KMS-11 (cell line): ENCODE measurements at regions not wholly inside any gene's neighbourhood (a gene's known extent, or its start where the extent isn't known, plus 50 kb on each side); places are given as distances from the start of the nearest gene placed in this dataset.

ENCODE experiments used
- H2AFZ ChIP-seq: fragments of 200-600 bp; sonication (generic); 2 replicates; pipeline ENCODE4 v1.6.1; 2016; ENCODE audit warnings: antibody characterized with exemption, mixed run types, low read depth
- H3K27ac ChIP-seq: fragments of 200-600 bp; sonication (generic); 2 replicates; pipeline ENCODE4 v1.6.1; 2016; ENCODE audit warnings: mild to moderate bottlenecking, mixed run types
- H3K27me3 ChIP-seq: fragments of 200-600 bp; sonication (generic); 2 replicates; pipeline ENCODE4 v1.6.1; 2017; ENCODE audit warnings: mild to moderate bottlenecking, low read depth, mixed run types, moderate library complexity; ENCODE audit not compliant: insufficient read depth
- H3K36me3 ChIP-seq: fragments of 200-600 bp; sonication (generic); 2 replicates; pipeline ENCODE4 v1.6.1; 2017; ENCODE audit warnings: mild to moderate bottlenecking, mixed run types; ENCODE audit not compliant: insufficient read depth
- H3K4me1 ChIP-seq: fragments of 200-600 bp; sonication (generic); 2 replicates; pipeline ENCODE4 v1.6.1; 2016; ENCODE audit warnings: mild to moderate bottlenecking, low read depth, mixed run types; ENCODE audit not compliant: poor library complexity, severe bottlenecking
- H3K4me2 ChIP-seq: fragments of 200-600 bp; sonication (generic); 2 replicates; pipeline ENCODE4 v1.7.0; 2016; ENCODE audit warnings: mild to moderate bottlenecking, mixed run types
- H3K4me3 ChIP-seq: fragments of 200-600 bp; sonication (generic); IDR thresholded peaks from 2 replicates; pipeline ENCODE4 v1.6.1; 2017; ENCODE audit warnings: low read depth, low read length, mixed read lengths; ENCODE audit not compliant: insufficient read depth
- H3K79me2 ChIP-seq: fragments of 200-600 bp; sonication (generic); 2 replicates; pipeline ENCODE4 v1.6.1; 2016; ENCODE audit warnings: low read depth, mixed run types; ENCODE audit not compliant: insufficient read depth
- H3K9ac ChIP-seq: fragments of 200-600 bp; sonication (generic); 2 replicates; pipeline ENCODE4 v1.6.1; 2016; ENCODE audit warnings: mild to moderate bottlenecking, mixed run types
- H4K20me1 ChIP-seq: fragments of 200-600 bp; sonication (generic); 2 replicates; pipeline ENCODE4 v1.6.1; 2016; ENCODE audit warnings: mild to moderate bottlenecking, mixed run types; ENCODE audit not compliant: insufficient read depth
- CTCF ChIP-seq: fragments of 200-600 bp; sonication (generic); conservative IDR thresholded peaks from 2 replicates; pipeline ENCODE4 v1.6.1; 2017; ENCODE audit warnings: low read depth, mild to moderate bottlenecking, antibody characterized with exemption, low read length, moderate library complexity, mixed read lengths

- H3K36me3 ChIP-seq = no peaks in the 10 kb centered on the region
- H3K4me1 ChIP-seq = no peaks in the 10 kb centered on the region
- H3K9ac ChIP-seq = no peak overlapping the region
- H3K4me2 ChIP-seq = no peak overlapping the region
- no peak overlapping the region for H3K27ac ChIP-seq
- no peaks in the 10 kb centered on the region for H3K79me2 ChIP-seq
- no peaks in the 10 kb centered on the region for H3K27me3 ChIP-seq
- no peak overlapping the region for H3K4me3 ChIP-seq
- H4K20me1 ChIP-seq = no peaks in the 10 kb centered on the region
- TF ChIP-seq CTCF = no peak
- H2AFZ ChIP-seq = no peak overlapping the region
These were observed 152.0 kb upstream of the SLC13A1 start for GRCh38 chr7:123351516-123352505.

GRCh38 chr7:123351027-123351426 is 151.3 kb upstream of the SLC13A1 start:
- Histone ChIP-seq H3K4me1 (no peaks in the 10 kb centered on the region), H3K27ac (no peak overlapping the region), H2AFZ (no peak overlapping the region), H3K9ac (no peak overlapping the region), H3K36me3 (no peaks in the 10 kb centered on the region), H3K79me2 (no peaks in the 10 kb centered on the region), H3K4me3 (no peak overlapping the region), H3K27me3 (no peaks in the 10 kb centered on the region), H3K4me2 (no peak overlapping the region), H4K20me1 (no peaks in the 10 kb centered on the region)
- no peak for TF ChIP-seq CTCF

- H3K36me3 ChIP-seq = no peaks in the 10 kb centered on the region
- H3K27me3 ChIP-seq = no peaks in the 10 kb centered on the region
- no peaks in the 10 kb centered on the region for H3K4me1 ChIP-seq
- no peaks in the 10 kb centered on the region for H4K20me1 ChIP-seq
- no peak overlapping the region for H3K9ac ChIP-seq
- H3K27ac ChIP-seq = no peak overlapping the region
- H3K79me2 ChIP-seq = no peaks in the 10 kb centered on the region
- no peak overlapping the region for H3K4me3 ChIP-seq
- no peak for TF ChIP-seq CTCF
- H2AFZ ChIP-seq = no peak overlapping the region
- H3K4me2 ChIP-seq = no peak overlapping the region
These were observed 148.9 kb upstream of the SLC13A1 start for GRCh38 chr7:123348690-123349089.

- Histone ChIP-seq H2AFZ (no peak overlapping the region), H3K79me2 (no peaks in the 10 kb centered on the region), H3K9ac (no peak overlapping the region), H3K4me1 (no peaks in the 10 kb centered on the region), H3K27ac (no peak overlapping the region), H3K4me3 (no peak overlapping the region), H3K27me3 (no peaks in the 10 kb centered on the region), H4K20me1 (no peaks in the 10 kb centered on the region), H3K4me2 (no peak overlapping the region), H3K36me3 (no peaks in the 10 kb centered on the region)
- TF ChIP-seq CTCF = no peak
These were observed 147.0 kb upstream of the SLC13A1 start for GRCh38 chr7:123346766-123347165.
